ENCODE measurements at regions not wholly inside any gene's neighbourhood (a gene's known extent, or its start where the extent isn't known, plus 50 kb on each side); places are given as distances from the start of the nearest gene placed in this dataset.
"Not testable (repeated sequence)": the region's sequence is repeated elsewhere in the genome, so short reads cannot be mapped to it uniquely, and the experiment has no call there.

- in situ Hi-C loops (cut with HindIII; ENCODE audit: low sequenced_read_pairs), result no loop called here
- DNase-seq (ENCODE audit: low spot score), result no peak
Observed at GRCh38 chr2:190150413-190150812, 87.9 kb upstream of the MSTN start.

- DNase-seq (ENCODE audit: low spot score), result no peak
- in situ Hi-C loops (cut with HindIII; ENCODE audit: low sequenced_read_pairs), result no loop called here
Observed at GRCh38 chr2:190149908-190150307, 87.4 kb upstream of the MSTN start.

- in situ Hi-C loops (cut with HindIII; ENCODE audit: low sequenced_read_pairs), result no loop called here
- no peak for DNase-seq (ENCODE audit: low spot score)
Observed at GRCh38 chr2:190149200-190149599, 86.7 kb upstream of the MSTN start.

- in situ Hi-C loops (cut with HindIII; ENCODE audit: low sequenced_read_pairs); DNase-seq (ENCODE audit: low spot score): not testable (repeated sequence)
Observed at GRCh38 chr2:190146109-190146508, 83.6 kb upstream of the MSTN start.

GRCh38 chr2:190140474-190140873, 77.9 kb upstream of the MSTN start:
- DNase-seq (ENCODE audit: low spot score); in situ Hi-C loops (cut with HindIII; ENCODE audit: low sequenced_read_pairs): not testable (repeated sequence)

- in situ Hi-C loops (cut with HindIII; ENCODE audit: low sequenced_read_pairs), result no loop called here
- DNase-seq (ENCODE audit: low spot score), result no peak
Observed at GRCh38 chr2:190139371-190139770, 76.8 kb upstream of the MSTN start.

- DNase-seq (ENCODE audit: low spot score), result no peak
- in situ Hi-C loops (cut with HindIII; ENCODE audit: low sequenced_read_pairs), result no loop called here
Observed at GRCh38 chr2:190138032-190138431, 75.5 kb upstream of the MSTN start.

GRCh38 chr2:190137561-190137960, 75.0 kb upstream of the MSTN start:
- in situ Hi-C loops (cut with HindIII; ENCODE audit: low sequenced_read_pairs), result no loop called here
- DNase-seq (ENCODE audit: low spot score), result no peak

GRCh38 chr2:190136825-190137224, 74.3 kb upstream of the MSTN start:
- in situ Hi-C loops (cut with HindIII; ENCODE audit: low sequenced_read_pairs), result no loop called here

GRCh38 chr2:190136259-190136658, 73.7 kb upstream of the MSTN start:
- in situ Hi-C loops (cut with HindIII; ENCODE audit: low sequenced_read_pairs), result no loop called here
- no peak for DNase-seq (ENCODE audit: low spot score)

More at GRCh38 chr2:190136825-190137224, 74.3 kb upstream of the MSTN start:
- no peak for DNase-seq (ENCODE audit: low spot score)

GRCh38 chr2:190129421-190130199, 67.1 kb upstream of the MSTN start:
- DNase-seq (ENCODE audit: low spot score), result no peak
- in situ Hi-C loops (cut with HindIII; ENCODE audit: low sequenced_read_pairs), result no loop called here

- in situ Hi-C loops (cut with HindIII; ENCODE audit: low sequenced_read_pairs), result no loop called here
- DNase-seq (ENCODE audit: low spot score), result no peak
Observed at GRCh38 chr2:190127651-190128050, 65.1 kb upstream of the MSTN start.

- DNase-seq (ENCODE audit: low spot score), result no peak
Observed at GRCh38 chr2:190126798-190127197, 64.3 kb upstream of the MSTN start.

GRCh38 chr2:190123956-190124355, 61.4 kb upstream of the MSTN start:
- in situ Hi-C loops (cut with HindIII; ENCODE audit: low sequenced_read_pairs), result no loop called here
- DNase-seq (ENCODE audit: low spot score), result no peak

More at GRCh38 chr2:190126798-190127197, 64.3 kb upstream of the MSTN start:
- in situ Hi-C loops (cut with HindIII; ENCODE audit: low sequenced_read_pairs), result no loop called here

- in situ Hi-C loops (cut with HindIII; ENCODE audit: low sequenced_read_pairs), result no loop called here
- DNase-seq (ENCODE audit: low spot score), result peak; percentile 34
Observed at GRCh38 chr2:190121971-190122370, 59.4 kb upstream of the MSTN start.

- no peak for DNase-seq (ENCODE audit: low spot score)
- in situ Hi-C loops (cut with HindIII; ENCODE audit: low sequenced_read_pairs), result no loop called here
Observed at GRCh38 chr2:190121305-190121704, 58.8 kb upstream of the MSTN start.

- DNase-seq (ENCODE audit: low spot score), result peak; percentile 5
- in situ Hi-C loops (cut with HindIII; ENCODE audit: low sequenced_read_pairs), result no loop called here
Observed at GRCh38 chr2:190119923-190120590, 57.5 kb upstream of the MSTN start.

- DNase-seq (ENCODE audit: low spot score), result peak; percentile 62
- in situ Hi-C loops (cut with HindIII; ENCODE audit: low sequenced_read_pairs), result no loop called here
Observed at GRCh38 chr2:190119257-190119656, 56.7 kb upstream of the MSTN start.

GRCh38 chr2:190117305-190117704, 54.8 kb upstream of the MSTN start:
- in situ Hi-C loops (cut with HindIII; ENCODE audit: low sequenced_read_pairs), result no loop called here
- no peak for DNase-seq (ENCODE audit: low spot score)

GRCh38 chr2:190113000-190113399, 50.5 kb upstream of the MSTN start:
- in situ Hi-C loops (cut with HindIII; ENCODE audit: low sequenced_read_pairs), result no loop called here
- no peak for DNase-seq (ENCODE audit: low spot score)

Data from G401 (cell line).